ENCODE measurements at regions not wholly inside any gene's neighbourhood (a gene's known extent, or its start where the extent isn't known, plus 50 kb on each side); places are given as distances from the start of the nearest gene placed in this dataset.

- no peak for DNase-seq (ENCODE audit: low spot score)
Measured at GRCh38 chr1:195065437-195065836, 1542.8 kb downstream of the KCNT2 start.

GRCh38 chr1:195064358-195064757 is 1543.9 kb downstream of the KCNT2 start:
- no peak for DNase-seq (ENCODE audit: low spot score)

GRCh38 chr1:195054217-195054687 is 1554.0 kb downstream of the KCNT2 start:
- DNase-seq (ENCODE audit: low spot score): no peak

GRCh38 chr1:195053478-195053877 is 1554.8 kb downstream of the KCNT2 start:
- DNase-seq (ENCODE audit: low spot score): no peak

GRCh38 chr1:195047772-195048171 is 1560.5 kb downstream of the KCNT2 start:
- DNase-seq (ENCODE audit: low spot score): no peak

GRCh38 chr1:195045072-195045471 is 1563.2 kb downstream of the KCNT2 start:
- DNase-seq (ENCODE audit: low spot score): no peak

- no peak for DNase-seq (ENCODE audit: low spot score)
Measured at GRCh38 chr1:195030793-195031192, 1577.4 kb downstream of the KCNT2 start.

- no peak for DNase-seq (ENCODE audit: low spot score)
Measured at GRCh38 chr1:195026792-195027191, 1581.4 kb downstream of the KCNT2 start.

GRCh38 chr1:195019385-195019784 is 1588.9 kb downstream of the KCNT2 start:
- no peak for DNase-seq (ENCODE audit: low spot score)

- DNase-seq (ENCODE audit: low spot score): no peak
Measured at GRCh38 chr1:195012995-195013394, 1595.2 kb downstream of the KCNT2 start.

- no peak for DNase-seq (ENCODE audit: low spot score)
Measured at GRCh38 chr1:195005338-195005737, 1602.9 kb downstream of the KCNT2 start.

- no peak for DNase-seq (ENCODE audit: low spot score)
Measured at GRCh38 chr1:194990483-194990882, 1617.8 kb downstream of the KCNT2 start.

GRCh38 chr1:194975913-194976312 is 1632.3 kb downstream of the KCNT2 start:
- DNase-seq (ENCODE audit: low spot score): no peak

- DNase-seq (ENCODE audit: low spot score): no peak
Measured at GRCh38 chr1:194968916-194969315, 1639.3 kb downstream of the KCNT2 start.

- DNase-seq (ENCODE audit: low spot score): no peak
Measured at GRCh38 chr1:194959795-194960194, 1648.4 kb downstream of the KCNT2 start.

- no peak for DNase-seq (ENCODE audit: low spot score)
Measured at GRCh38 chr1:194952171-194952570, 1656.1 kb downstream of the KCNT2 start.

- no peak for DNase-seq (ENCODE audit: low spot score)
Measured at GRCh38 chr1:194950584-194950983, 1657.7 kb downstream of the KCNT2 start.

- no peak for DNase-seq (ENCODE audit: low spot score)
Measured at GRCh38 chr1:194940336-194941030, 1667.8 kb downstream of the KCNT2 start.

GRCh38 chr1:194935864-194936263 is 1672.4 kb downstream of the KCNT2 start:
- DNase-seq (ENCODE audit: low spot score): no peak

GRCh38 chr1:194931166-194931565 is 1677.1 kb downstream of the KCNT2 start:
- no peak for DNase-seq (ENCODE audit: low spot score)

GRCh38 chr1:194930132-194930531 is 1678.1 kb downstream of the KCNT2 start:
- DNase-seq (ENCODE audit: low spot score): no peak

GRCh38 chr1:194929357-194929756 is 1678.9 kb downstream of the KCNT2 start:
- DNase-seq (ENCODE audit: low spot score): no peak

- DNase-seq (ENCODE audit: low spot score): no peak
Measured at GRCh38 chr1:194919146-194919545, 1689.1 kb downstream of the KCNT2 start.

- no peak for DNase-seq (ENCODE audit: low spot score)
Measured at GRCh38 chr1:194917769-194918168, 1690.5 kb downstream of the KCNT2 start.
